A673 (cell line): ENCODE measurements at regions not wholly inside any gene's neighbourhood (a gene's known extent, or its start where the extent isn't known, plus 50 kb on each side); places are given as distances from the start of the nearest gene placed in this dataset.

Source experiments
- BruUV-seq: library from RNA; stranded (reverse); fragments of 400-500 nt; replicated peaks from 2 replicates; lab custom pipeline; 2021; lab: Mats Ljungman, UMichigan
- CTCF ChIA-PET: fragments of 300-600 bp; sonication (Branson Sonifier 250); formaldehyde crosslinking; loops from one replicate; lab custom pipeline; 2022; ENCODE audit warnings: antibody characterized with exemption; lab: Charles Lee
- POLR2A ChIA-PET: fragments of 300-600 bp; sonication (Branson Sonifier 250); formaldehyde crosslinking; loops from one replicate; lab custom pipeline; 2022; ENCODE audit warnings: antibody characterized with exemption; ENCODE audit not compliant: low non-redundant PET; lab: Charles Lee
- DNase-seq: peaks from one replicate; pipeline ENCODE4 v3.0.0-alpha.2; 2015; ENCODE audit warnings: low spot score
- H3K27ac ChIP-seq: fragments of 200-600 bp; sonication (generic); 2 replicates; pipeline ENCODE4 v1.5.1; 2016; ENCODE audit warnings: mixed run types, low read depth, mild to moderate bottlenecking, mixed read lengths, antibody characterized with exemption, low read length; ENCODE audit not compliant: poor library complexity, severe bottlenecking
- H3K27me3 ChIP-seq: fragments of 200-600 bp; sonication (generic); replicated peaks from 2 replicates; pipeline ENCODE4 v1.6.1; 2017; ENCODE audit warnings: mixed run types, low read depth, mild to moderate bottlenecking, mixed read lengths, antibody characterized with exemption, low read length; ENCODE audit not compliant: insufficient read depth, poor library complexity
- H3K36me3 ChIP-seq: fragments of 200-600 bp; sonication (generic); 2 replicates; pipeline ENCODE4 v1.6.1; 2016; ENCODE audit warnings: mixed run types, mild to moderate bottlenecking, mixed read lengths, antibody characterized with exemption, low read length; ENCODE audit not compliant: insufficient read depth, poor library complexity, severe bottlenecking
- H3K4me1 ChIP-seq: fragments of 200-600 bp; sonication (generic); 2 replicates; pipeline ENCODE4 v1.6.1; 2017; ENCODE audit warnings: mixed run types, mild to moderate bottlenecking, mixed read lengths, antibody characterized with exemption, low read length; ENCODE audit not compliant: insufficient read depth, poor library complexity, severe bottlenecking
- H3K4me3 ChIP-seq: fragments of 200-600 bp; sonication (generic); 2 replicates; pipeline ENCODE4 v1.5.1; 2016; ENCODE audit warnings: low read depth, mixed run types, mild to moderate bottlenecking, mixed read lengths, low read length; ENCODE audit not compliant: poor library complexity, severe bottlenecking
- H3K9me3 ChIP-seq: fragments of 200-600 bp; sonication (generic); 2 replicates; pipeline ENCODE4 v1.6.1; 2016; ENCODE audit warnings: mixed run types, low read depth, mild to moderate bottlenecking, mixed read lengths, antibody characterized with exemption, low read length; ENCODE audit not compliant: poor library complexity, severe bottlenecking
- EZH2 ChIP-seq: fragments of 200-600 bp; sonication (generic); IDR thresholded peaks from 2 replicates; pipeline ENCODE4 v1.6.1; 2017; ENCODE audit warnings: borderline replicate concordance, low read depth, mild to moderate bottlenecking, mixed read lengths, antibody characterized with exemption, low read length; ENCODE audit not compliant: poor library complexity, severe bottlenecking
- intact Hi-C: fragments of 100-400 bp; cut with micrococcal nuclease; formaldehyde crosslinking; loops from one replicate; pipeline ENCODE4 v1.10.0; 2022; ENCODE audit not compliant: unreplicated experiment
- TF ChIP-seq, protein P1 (sequence below): fragments of 300-800, 200-600 bp; sonication (generic); conservative IDR thresholded peaks from 2 replicates; pipeline ENCODE4 v1.5.1; 2017; ENCODE audit warnings: low read depth, mild to moderate bottlenecking, antibody characterized with exemption, low read length, moderate library complexity, mixed read lengths

DNA sequence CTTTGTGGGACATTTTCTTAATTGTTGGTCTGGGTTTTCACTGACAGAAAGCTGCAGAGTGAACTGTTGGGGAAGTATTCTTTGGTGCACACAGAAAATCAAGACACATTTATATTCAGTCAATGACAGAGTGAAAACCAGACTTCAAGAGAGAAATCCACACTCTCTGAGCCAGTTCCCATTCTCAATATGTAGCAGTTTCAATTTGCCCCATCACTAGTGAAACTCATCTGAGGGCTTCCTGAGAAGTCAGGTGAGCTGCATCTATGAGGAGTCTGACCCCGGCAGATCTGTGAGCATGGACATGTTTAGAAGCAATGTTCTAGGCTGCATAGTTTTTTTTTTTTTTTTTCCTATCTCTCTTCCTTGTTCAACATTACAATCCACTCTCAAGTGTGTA is 163.7 kb upstream of the AHR start:
- H3K9me3 ChIP-seq, result no peaks in the 10 kb centered on the region
- ChIA-PET POLR2A (no interaction called here), CTCF (no interaction called here)
- DNase-seq, result no peak
- H3K27me3 ChIP-seq, result no peaks in the 10 kb centered on the region
- no peaks in the 10 kb centered on the region for H3K36me3 ChIP-seq
- H3K4me3 ChIP-seq, result no peak overlapping the region
- TF ChIP-seq, protein P1, sequence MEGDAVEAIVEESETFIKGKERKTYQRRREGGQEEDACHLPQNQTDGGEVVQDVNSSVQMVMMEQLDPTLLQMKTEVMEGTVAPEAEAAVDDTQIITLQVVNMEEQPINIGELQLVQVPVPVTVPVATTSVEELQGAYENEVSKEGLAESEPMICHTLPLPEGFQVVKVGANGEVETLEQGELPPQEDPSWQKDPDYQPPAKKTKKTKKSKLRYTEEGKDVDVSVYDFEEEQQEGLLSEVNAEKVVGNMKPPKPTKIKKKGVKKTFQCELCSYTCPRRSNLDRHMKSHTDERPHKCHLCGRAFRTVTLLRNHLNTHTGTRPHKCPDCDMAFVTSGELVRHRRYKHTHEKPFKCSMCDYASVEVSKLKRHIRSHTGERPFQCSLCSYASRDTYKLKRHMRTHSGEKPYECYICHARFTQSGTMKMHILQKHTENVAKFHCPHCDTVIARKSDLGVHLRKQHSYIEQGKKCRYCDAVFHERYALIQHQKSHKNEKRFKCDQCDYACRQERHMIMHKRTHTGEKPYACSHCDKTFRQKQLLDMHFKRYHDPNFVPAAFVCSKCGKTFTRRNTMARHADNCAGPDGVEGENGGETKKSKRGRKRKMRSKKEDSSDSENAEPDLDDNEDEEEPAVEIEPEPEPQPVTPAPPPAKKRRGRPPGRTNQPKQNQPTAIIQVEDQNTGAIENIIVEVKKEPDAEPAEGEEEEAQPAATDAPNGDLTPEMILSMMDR, result no peak
- no peak for TF ChIP-seq EZH2
- intact Hi-C loops, result no loop called here
- no TSS peak for BruUV-seq
- H3K4me1 ChIP-seq, result peaks cover 12% of the 10 kb centered on the region
- no peak overlapping the region for H3K27ac ChIP-seq

DNA sequence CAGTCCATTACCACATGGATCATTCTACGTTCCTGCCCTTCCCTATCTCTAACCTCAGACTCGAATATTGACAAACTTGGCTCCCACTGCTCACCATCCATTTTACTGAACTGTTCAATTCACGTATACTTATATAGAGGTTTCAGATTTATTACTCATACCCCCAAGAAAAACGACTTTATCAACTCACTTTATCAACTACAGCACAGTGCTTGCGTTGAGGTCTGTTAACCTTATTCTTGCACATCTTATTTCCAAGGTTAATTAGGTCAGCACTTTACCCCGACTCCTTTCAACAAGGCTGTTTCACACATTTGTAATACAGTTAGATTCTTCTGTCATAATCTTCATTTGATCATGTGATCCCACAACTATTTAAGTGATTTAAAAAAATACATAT is 162.3 kb upstream of the AHR start:
- no peaks in the 10 kb centered on the region for H3K27me3 ChIP-seq
- no peaks in the 10 kb centered on the region for H3K9me3 ChIP-seq
- peaks cover 17% of the 10 kb centered on the region for H3K4me1 ChIP-seq
- no peaks in the 10 kb centered on the region for H3K36me3 ChIP-seq
- no peak overlapping the region for H3K4me3 ChIP-seq
- ChIA-PET POLR2A (no interaction called here), CTCF (no interaction called here)
- DNase-seq, result no peak
- TF ChIP-seq, protein P1, result no peak
- BruUV-seq, result no TSS peak
- intact Hi-C loops, result no loop called here
- no peak overlapping the region for H3K27ac ChIP-seq

DNA sequence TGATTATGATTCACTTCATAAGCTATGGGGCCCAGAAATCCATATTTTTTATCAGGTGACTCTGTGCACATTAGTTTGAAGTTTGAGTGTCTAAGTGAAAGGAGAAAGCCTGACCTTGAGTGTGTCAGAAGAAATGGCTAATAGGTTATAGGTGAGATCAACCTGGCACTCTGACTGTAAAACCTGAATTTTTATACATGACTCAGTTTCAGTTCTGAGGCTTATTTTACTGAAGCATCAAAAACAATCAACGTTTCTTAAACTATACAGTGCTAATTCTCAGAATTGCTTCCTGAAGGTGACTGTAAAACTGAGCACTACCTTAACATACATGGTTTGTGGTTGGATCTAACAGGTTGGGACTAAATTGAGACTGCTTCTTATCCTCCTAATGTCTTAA is 159.4 kb upstream of the AHR start:
- no TSS peak for BruUV-seq
- POLR2A ChIA-PET, result no interaction called here
- no peak for DNase-seq
- no peaks in the 10 kb centered on the region for H3K27me3 ChIP-seq
- H3K4me1 ChIP-seq, result peaks cover 26% of the 10 kb centered on the region
- no peak overlapping the region for H3K27ac ChIP-seq
- CTCF ChIA-PET, result no interaction called here
- no peak overlapping the region for H3K4me3 ChIP-seq
- intact Hi-C loops, result no loop called here
- TF ChIP-seq, protein P1, result no peak
- no peak for TF ChIP-seq EZH2
- no peaks in the 10 kb centered on the region for H3K36me3 ChIP-seq
- H3K9me3 ChIP-seq, result no peaks in the 10 kb centered on the region
